Breast epithelium (tissue), 4 donors: ENCODE measurements at regions not wholly inside any gene's neighbourhood (a gene's known extent, or its start where the extent isn't known, plus 50 kb on each side); places are given as distances from the start of the nearest gene placed in this dataset.

ENCODE experiments used
- DNase-seq, 2 donors: peaks; one replicate each; pipeline ENCODE4 v3.0.0-alpha.2; 2019; ENCODE audit warnings: low spot score in 2 of 2
- H3K27ac ChIP-seq, 2 donors: fragments of 200-600 bp; sonication (generic) in 1 of 2; one replicate each; pipeline ENCODE4 v1.5.1; 2016 to 2019; ENCODE audit warnings: mild to moderate bottlenecking in 1 of 2
- H3K27me3 ChIP-seq, 2 donors: fragments of 200-600 bp; sonication (generic) in 1 of 2; one replicate each; pipeline versions ENCODE4 v1.5.1 to v1.6.0; 2017 to 2019; ENCODE audit warnings: control low read depth in 1 of 2, mild to moderate bottlenecking in 1 of 2
- H3K36me3 ChIP-seq: fragments of 200-600 bp; one replicate; pipeline ENCODE4 v1.5.1; 2019
- H3K4me1 ChIP-seq, 2 donors: fragments of 200-600 bp; sonication (generic); one replicate each; pipeline ENCODE4 v1.5.1; 2016 to 2019; ENCODE audit warnings: control low read depth in 1 of 2
- H3K4me3 ChIP-seq, 3 donors: fragments of 200-600 bp; sonication (generic); 1 replicate in 2 of 3; 2 replicates in 1 of 3; pipeline ENCODE4 v1.5.1; 2016 to 2019; ENCODE audit warnings: mild to moderate bottlenecking in 3 of 3, moderate library complexity in 2 of 3
- H3K9me3 ChIP-seq, 2 donors: fragments of 200-600 bp; sonication (generic) in 1 of 2; one replicate each; pipeline ENCODE4 v1.5.1; 2016 to 2019; ENCODE audit warnings: control low read depth in 1 of 2
- CTCF ChIP-seq, 3 donors: fragments of 450-650 bp; IDR thresholded peaks; one replicate each; pipeline ENCODE4 v1.5.1; 2016 to 2017; ENCODE audit warnings: antibody characterized with exemption in 3 of 3, mild to moderate bottlenecking in 3 of 3, moderate library complexity in 3 of 3
- POLR2A ChIP-seq: fragments of 450-650 bp; IDR thresholded peaks from one replicate; pipeline ENCODE4 v1.6.1; 2016; ENCODE audit warnings: antibody characterized with exemption, mild to moderate bottlenecking, moderate library complexity
- POLR2AphosphoS5 ChIP-seq, 3 donors: sonication (generic); formaldehyde crosslinking; IDR thresholded peaks; one replicate each; pipeline ENCODE4 v1.6.1; 2017; ENCODE audit warnings: antibody characterized with exemption in 3 of 3
- intact Hi-C: fragments of 100-400 bp; cut with DNase I; formaldehyde crosslinking; loops from one replicate; pipeline ENCODE4 v1.15.1; 2023; ENCODE audit warnings: low total_unique reads

DNA sequence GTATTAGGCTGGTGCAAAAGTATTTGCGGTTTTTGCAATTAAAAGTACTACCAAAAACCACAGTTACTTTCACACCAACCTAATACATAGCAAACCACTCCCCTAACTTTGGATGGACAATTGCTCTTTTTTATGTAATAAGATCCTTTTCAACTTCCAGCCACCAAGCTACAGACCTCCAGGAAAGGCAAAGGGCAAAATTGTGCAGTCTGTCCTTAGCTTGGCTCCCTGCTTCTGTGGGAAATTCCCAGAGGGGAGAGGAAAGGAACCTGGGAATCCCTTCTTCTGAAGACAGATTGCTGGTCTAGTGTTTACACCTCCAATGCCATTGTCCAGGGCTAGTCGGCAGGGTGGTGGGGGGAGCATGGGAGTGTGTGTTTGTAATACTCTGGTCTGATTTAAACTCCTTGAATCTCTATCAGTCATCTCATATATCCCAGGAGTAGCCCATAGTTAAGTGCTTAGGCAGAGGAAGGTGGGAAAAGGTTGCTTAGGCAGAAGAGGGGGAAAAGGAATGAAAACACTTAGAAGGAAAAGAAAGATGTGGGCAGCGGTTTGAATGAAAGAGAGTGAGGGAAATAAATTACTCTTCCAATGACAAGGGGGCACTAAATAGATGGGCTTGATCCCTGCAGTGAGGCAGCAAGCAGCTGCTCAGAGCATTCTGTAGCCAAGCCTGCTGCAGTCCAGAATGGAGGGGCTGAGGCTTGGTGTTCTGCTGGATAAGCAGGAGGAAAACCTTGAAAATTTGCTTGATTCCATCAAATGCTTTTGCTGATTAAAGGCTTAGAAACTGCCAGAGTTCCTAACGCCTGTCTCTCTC, 86.9 kb upstream of the MAP1B start:
- Histone ChIP-seq H3K9me3 (peaks cover 5 to 9% of the 10 kb centered on the region in 2 donors), H3K36me3 (no peaks in the 10 kb centered on the region), H3K4me1 (no peaks in the 10 kb centered on the region), H3K4me3 (no peak overlapping the region), H3K27ac (no peak overlapping the region), H3K27me3 (no peaks in the 10 kb centered on the region)
- intact Hi-C loops, result no loop called here
- no peak for DNase-seq
- TF ChIP-seq POLR2AphosphoS5 (IDR thresholded peaks at IDR 0.05), result no peak
- no peak for TF ChIP-seq CTCF (IDR thresholded peaks at IDR 0.05)
- TF ChIP-seq POLR2A, result no peak

GRCh38 chr5:72021651-72022357, 85.5 kb upstream of the MAP1B start:
- H3K27ac ChIP-seq, result no peak overlapping the region
- TF ChIP-seq CTCF (IDR thresholded peaks at IDR 0.05) (no peak), POLR2A (no peak), POLR2AphosphoS5 (IDR thresholded peaks at IDR 0.05) (no peak)
- H3K36me3 ChIP-seq, result no peaks in the 10 kb centered on the region
- no peak for DNase-seq
- intact Hi-C loops, result no loop called here
- H3K9me3 ChIP-seq, result peaks cover 5 to 9% of the 10 kb centered on the region in 2 donors
- H3K4me1 ChIP-seq, result no peaks in the 10 kb centered on the region
- no peaks in the 10 kb centered on the region for H3K27me3 ChIP-seq
- H3K4me3 ChIP-seq, result no peak overlapping the region

DNA sequence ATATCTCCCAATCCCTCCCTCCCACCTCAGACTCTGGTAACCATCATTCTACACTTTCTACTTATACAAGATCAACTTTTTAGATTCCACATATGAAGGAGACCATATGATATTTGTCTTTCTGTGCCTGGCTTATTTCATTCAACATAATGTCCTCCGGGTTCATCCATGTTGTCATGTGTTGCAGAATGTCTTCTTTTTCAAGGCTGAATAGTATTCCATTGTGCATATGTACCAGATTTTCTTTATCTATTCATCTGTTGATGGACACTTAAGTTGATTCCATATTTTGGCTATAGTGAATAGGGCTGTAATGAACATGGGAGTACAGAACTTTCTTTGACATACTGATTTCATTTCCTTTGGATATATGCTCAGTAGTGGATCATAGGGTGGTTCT, 78.9 kb upstream of the MAP1B start:
- TF ChIP-seq CTCF (IDR thresholded peaks at IDR 0.05), result no peak
- no peak for TF ChIP-seq POLR2A
- TF ChIP-seq POLR2AphosphoS5 (IDR thresholded peaks at IDR 0.05), result no peak
- H3K4me3 ChIP-seq, result no peak overlapping the region
- no peaks in the 10 kb centered on the region for H3K36me3 ChIP-seq
- no peak for DNase-seq
- no peaks in the 10 kb centered on the region for H3K4me1 ChIP-seq
- H3K27ac ChIP-seq, result no peak overlapping the region
- intact Hi-C loops, result no loop called here
- H3K9me3 ChIP-seq, result peaks cover 0 to 3% of the 10 kb centered on the region in 2 donors
- no peaks in the 10 kb centered on the region for H3K27me3 ChIP-seq

DNA sequence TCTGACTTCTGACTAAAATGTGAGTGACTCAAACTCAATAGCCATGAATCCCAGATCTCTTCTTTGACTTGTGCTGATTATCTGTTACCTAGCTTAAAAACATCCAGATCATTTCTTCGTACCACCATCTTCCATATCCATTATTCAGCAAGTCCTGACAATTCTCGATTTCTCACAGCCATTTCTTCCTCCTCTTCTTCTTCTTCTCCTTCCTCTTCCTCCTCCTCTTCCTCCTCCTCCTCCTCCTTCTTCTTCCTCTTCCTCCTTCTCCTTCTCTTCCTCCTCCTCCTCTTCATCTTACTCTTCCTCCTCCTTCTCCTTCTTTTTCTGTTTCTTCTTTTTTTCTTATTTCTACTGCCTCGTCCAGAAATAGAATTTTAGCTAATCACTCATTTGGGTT, 77.0 kb upstream of the MAP1B start:
- Histone ChIP-seq H3K9me3 (no peaks in the 10 kb centered on the region), H3K27ac (no peak overlapping the region), H3K4me3 (no peak overlapping the region), H3K4me1 (no peaks in the 10 kb centered on the region), H3K36me3 (no peaks in the 10 kb centered on the region), H3K27me3 (no peaks in the 10 kb centered on the region)
- TF ChIP-seq CTCF (IDR thresholded peaks at IDR 0.05) (no peak), POLR2A (no peak), POLR2AphosphoS5 (IDR thresholded peaks at IDR 0.05) (no peak)
- intact Hi-C loops, result no loop called here
- no peak for DNase-seq

GRCh38 chr5:72032788-72033187, 74.5 kb upstream of the MAP1B start:
- no peaks in the 10 kb centered on the region for H3K27me3 ChIP-seq
- H3K4me3 ChIP-seq, result no peak overlapping the region
- H3K36me3 ChIP-seq, result no peaks in the 10 kb centered on the region
- no peaks in the 10 kb centered on the region for H3K4me1 ChIP-seq
- DNase-seq, result no peak
- no peaks in the 10 kb centered on the region for H3K9me3 ChIP-seq
- TF ChIP-seq CTCF (IDR thresholded peaks at IDR 0.05) (no peak), POLR2A (no peak), POLR2AphosphoS5 (IDR thresholded peaks at IDR 0.05) (no peak)
- intact Hi-C loops, result no loop called here
- no peak overlapping the region for H3K27ac ChIP-seq
